DND-41 (cell line): ENCODE measurements at regions not wholly inside any gene's neighbourhood (a gene's known extent, or its start where the extent isn't known, plus 50 kb on each side); places are given as distances from the start of the nearest gene placed in this dataset.

Source experiments
- ATAC-seq: fragments of 200-7000 bp; cut with Tn5 transposase; 3 replicates; pipeline ENCODE4 v1.9.1; 2021; ENCODE audit warnings: low read depth; ENCODE audit not compliant: insufficient read depth
- DNase-seq: peaks from one replicate; pipeline ENCODE4 v3.0.0-alpha.2; 2020
- H2AFZ ChIP-seq: 2 replicates; pipeline ENCODE4 v1.6.0; 2012; ENCODE audit warnings: low read depth, low read length
- H3K27ac ChIP-seq: 2 replicates; pipeline ENCODE4 v1.5.1; 2012; ENCODE audit warnings: low read length, inconsistent platforms
- H3K27me3 ChIP-seq: fragments of 200-600 bp; sonication (generic); 2 replicates; pipeline ENCODE4 v1.6.0; 2012; ENCODE audit warnings: low read length, mild to moderate bottlenecking, inconsistent platforms; ENCODE audit not compliant: insufficient read depth, poor library complexity
- H3K36me3 ChIP-seq: 2 replicates; pipeline ENCODE4 v1.5.1; 2012; ENCODE audit warnings: low read length, inconsistent platforms; ENCODE audit not compliant: insufficient read depth
- H3K4me1 ChIP-seq: 2 replicates; pipeline ENCODE4 v1.5.1; 2012; ENCODE audit warnings: mild to moderate bottlenecking, low read length; ENCODE audit not compliant: insufficient read depth
- H3K4me2 ChIP-seq: 2 replicates; pipeline ENCODE4 v1.6.0; 2012; ENCODE audit warnings: mild to moderate bottlenecking, moderate library complexity, low read length, inconsistent platforms; ENCODE audit not compliant: insufficient read depth
- H3K4me3 ChIP-seq, 2 experiments: fragments of 200-600 bp in 1 of 2; shearing (Covaris generic) in 1 of 2; 2 replicates each; pipeline ENCODE4 v1.5.1; 2012 to 2016; ENCODE audit warnings: inconsistent platforms in 2 of 2, low read length in 2 of 2, mild to moderate bottlenecking in 2 of 2, low read depth in 1 of 2, moderate library complexity in 1 of 2
- H3K79me2 ChIP-seq: 2 replicates; pipeline ENCODE4 v1.6.0; 2012; ENCODE audit warnings: low read length, inconsistent platforms; ENCODE audit not compliant: insufficient read depth
- H3K9ac ChIP-seq: 2 replicates; pipeline ENCODE4 v1.6.0; 2012; ENCODE audit warnings: low read depth, mild to moderate bottlenecking, inconsistent platforms, low read length, moderate library complexity
- H3K9me3 ChIP-seq: 2 replicates; pipeline ENCODE4 v1.5.1; 2012; ENCODE audit warnings: low read length, moderate library complexity, mild to moderate bottlenecking, inconsistent platforms; ENCODE audit not compliant: insufficient read depth, severe bottlenecking
- H4K20me1 ChIP-seq: 2 replicates; pipeline ENCODE4 v1.6.0; 2012; ENCODE audit warnings: low read length; ENCODE audit not compliant: insufficient read depth
- EZH2 ChIP-seq: IDR thresholded peaks from 3 replicates; pipeline ENCODE4 v1.6.1; 2012; ENCODE audit warnings: borderline replicate concordance, low read depth, mild to moderate bottlenecking, moderate library complexity, low read length, inconsistent platforms; ENCODE audit not compliant: severe bottlenecking
- TF ChIP-seq, protein P1 (sequence below): IDR thresholded peaks from 2 replicates; pipeline ENCODE4 v1.5.1; 2012; ENCODE audit warnings: borderline replicate concordance, low read length, moderate library complexity, mild to moderate bottlenecking; ENCODE audit not compliant: poor library complexity, severe bottlenecking; ENCODE audit errors: extremely low read depth

DNA sequence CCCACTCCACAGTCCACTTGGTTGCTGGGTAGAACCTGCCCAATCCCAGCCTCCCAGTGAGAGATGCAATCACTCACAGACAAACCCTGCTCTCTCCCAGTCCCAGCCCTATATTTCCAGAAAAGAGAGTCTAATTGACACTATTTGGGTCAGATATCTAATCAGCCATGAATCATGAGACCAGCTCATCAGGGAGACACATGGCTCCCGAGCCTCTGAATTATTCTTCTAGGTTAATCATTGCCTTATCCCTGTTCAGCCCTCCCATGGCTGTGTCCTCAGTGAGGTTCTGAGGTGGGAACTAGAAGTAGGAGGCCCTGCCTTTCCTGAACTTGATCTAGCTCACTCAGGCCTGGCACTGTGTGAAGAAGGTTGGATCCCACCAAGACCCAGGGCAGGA, 49.9 kb upstream of the ZC3H12A start:
- no peak overlapping the region for H3K4me2 ChIP-seq

More for the DNA sequence above, 49.9 kb upstream of the ZC3H12A start:
- DNase-seq (no peak), ATAC-seq (no peak)
- no peaks in the 10 kb centered on the region for H3K79me2 ChIP-seq
- no peak overlapping the region for H3K4me3 ChIP-seq
- H3K27me3 ChIP-seq: peaks cover 5% of the 10 kb centered on the region
- H2AFZ ChIP-seq: no peak overlapping the region
- H4K20me1 ChIP-seq: no peaks in the 10 kb centered on the region
- no peak overlapping the region for H3K27ac ChIP-seq
- no peak overlapping the region for H3K9ac ChIP-seq
- no peaks in the 10 kb centered on the region for H3K4me1 ChIP-seq
- TF ChIP-seq EZH2: no peak
- TF ChIP-seq, protein P1, sequence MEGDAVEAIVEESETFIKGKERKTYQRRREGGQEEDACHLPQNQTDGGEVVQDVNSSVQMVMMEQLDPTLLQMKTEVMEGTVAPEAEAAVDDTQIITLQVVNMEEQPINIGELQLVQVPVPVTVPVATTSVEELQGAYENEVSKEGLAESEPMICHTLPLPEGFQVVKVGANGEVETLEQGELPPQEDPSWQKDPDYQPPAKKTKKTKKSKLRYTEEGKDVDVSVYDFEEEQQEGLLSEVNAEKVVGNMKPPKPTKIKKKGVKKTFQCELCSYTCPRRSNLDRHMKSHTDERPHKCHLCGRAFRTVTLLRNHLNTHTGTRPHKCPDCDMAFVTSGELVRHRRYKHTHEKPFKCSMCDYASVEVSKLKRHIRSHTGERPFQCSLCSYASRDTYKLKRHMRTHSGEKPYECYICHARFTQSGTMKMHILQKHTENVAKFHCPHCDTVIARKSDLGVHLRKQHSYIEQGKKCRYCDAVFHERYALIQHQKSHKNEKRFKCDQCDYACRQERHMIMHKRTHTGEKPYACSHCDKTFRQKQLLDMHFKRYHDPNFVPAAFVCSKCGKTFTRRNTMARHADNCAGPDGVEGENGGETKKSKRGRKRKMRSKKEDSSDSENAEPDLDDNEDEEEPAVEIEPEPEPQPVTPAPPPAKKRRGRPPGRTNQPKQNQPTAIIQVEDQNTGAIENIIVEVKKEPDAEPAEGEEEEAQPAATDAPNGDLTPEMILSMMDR: no peak
- H3K36me3 ChIP-seq: no peaks in the 10 kb centered on the region
- no peaks in the 10 kb centered on the region for H3K9me3 ChIP-seq
